ENCODE measurements at regions not wholly inside any gene's neighbourhood (a gene's known extent, or its start where the extent isn't known, plus 50 kb on each side); places are given as distances from the start of the nearest gene placed in this dataset.
"Not testable (repeated sequence)": the region's sequence is repeated elsewhere in the genome, so short reads cannot be mapped to it uniquely, and the experiment has no call there.

DNA sequence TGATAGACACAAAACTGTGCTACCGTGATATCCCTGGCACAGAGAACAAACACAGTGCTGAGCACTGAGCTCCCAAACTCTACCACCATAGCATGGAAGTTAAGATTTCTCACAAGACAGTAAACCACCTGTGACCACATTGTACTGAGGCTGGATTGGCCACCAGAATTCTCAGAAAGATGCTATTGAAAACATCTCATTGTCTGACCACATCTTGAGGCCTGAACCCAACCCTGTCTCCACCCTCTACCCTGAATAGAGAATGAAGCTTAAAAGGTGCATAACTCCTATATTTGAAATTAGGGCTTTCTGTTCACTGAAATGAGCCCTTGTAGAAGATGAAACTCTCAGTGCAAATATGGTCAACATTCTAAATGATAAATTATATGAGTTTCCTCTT is 281.3 kb upstream of the NPAP1 start:
- H3K4me1 ChIP-seq (ENCODE audit: control insufficient read depth in 1 of 2, insufficient read depth in 2 of 2, low read length in 2 of 2) = no peaks in the 10 kb centered on the region
- H3K27ac ChIP-seq (ENCODE audit: low read depth, low read length) = no peak overlapping the region
- ChIA-PET POLR2A (no interaction called here), CTCF (no interaction called here), RAD21 (ENCODE audit: low non-redundant PET in 1 of 2, low total read pairs in 2 of 2, uncharacterized antibody in 2 of 2, unreplicated experiment in 2 of 2) (no interaction called here)
- no peaks in the 10 kb centered on the region for H3K36me3 ChIP-seq (ENCODE audit: control insufficient read depth in 1 of 2, insufficient read depth in 2 of 2, low read length in 2 of 2)
- no peaks in the 10 kb centered on the region for H3K9me2 ChIP-seq (ENCODE audit: insufficient read depth)
- no peak for TF ChIP-seq POLR2AphosphoS5 (IDR thresholded peaks at IDR 0.05; ENCODE audit: low read depth, low read length)
- TF ChIP-seq, protein P1, sequence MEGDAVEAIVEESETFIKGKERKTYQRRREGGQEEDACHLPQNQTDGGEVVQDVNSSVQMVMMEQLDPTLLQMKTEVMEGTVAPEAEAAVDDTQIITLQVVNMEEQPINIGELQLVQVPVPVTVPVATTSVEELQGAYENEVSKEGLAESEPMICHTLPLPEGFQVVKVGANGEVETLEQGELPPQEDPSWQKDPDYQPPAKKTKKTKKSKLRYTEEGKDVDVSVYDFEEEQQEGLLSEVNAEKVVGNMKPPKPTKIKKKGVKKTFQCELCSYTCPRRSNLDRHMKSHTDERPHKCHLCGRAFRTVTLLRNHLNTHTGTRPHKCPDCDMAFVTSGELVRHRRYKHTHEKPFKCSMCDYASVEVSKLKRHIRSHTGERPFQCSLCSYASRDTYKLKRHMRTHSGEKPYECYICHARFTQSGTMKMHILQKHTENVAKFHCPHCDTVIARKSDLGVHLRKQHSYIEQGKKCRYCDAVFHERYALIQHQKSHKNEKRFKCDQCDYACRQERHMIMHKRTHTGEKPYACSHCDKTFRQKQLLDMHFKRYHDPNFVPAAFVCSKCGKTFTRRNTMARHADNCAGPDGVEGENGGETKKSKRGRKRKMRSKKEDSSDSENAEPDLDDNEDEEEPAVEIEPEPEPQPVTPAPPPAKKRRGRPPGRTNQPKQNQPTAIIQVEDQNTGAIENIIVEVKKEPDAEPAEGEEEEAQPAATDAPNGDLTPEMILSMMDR (IDR thresholded peaks at IDR 0.05 in 2 of 3, conservative IDR thresholded peaks at IDR 0.05 in 1 of 3; ENCODE audit: borderline replicate concordance in 1 of 3, insufficient read depth in 1 of 3, low read depth in 2 of 3, low read length in 2 of 3) = no peak
- TF ChIP-seq YY1 (IDR thresholded peaks at IDR 0.05; ENCODE audit: extremely low read depth, insufficient replicate concordance, low read depth, low read length) = no peak
- TF ChIP-seq ZNF274 (IDR thresholded peaks at IDR 0.05; ENCODE audit: low read depth, low read length) = no peak
- no peak for TF ChIP-seq CEBPB (IDR thresholded peaks at IDR 0.05; ENCODE audit: low read depth)
- TF ChIP-seq SRF (IDR thresholded peaks at IDR 0.05; ENCODE audit: low read depth) = no peak
- no peak overlapping the region for H3K4me2 ChIP-seq (ENCODE audit: low read length)
- intact Hi-C loops (cut with micrococcal nuclease) = no loop called here
- ATAC-seq = no peak
- H4K20me1 ChIP-seq (ENCODE audit: insufficient read depth) = no peaks in the 10 kb centered on the region
- H3K79me2 ChIP-seq (ENCODE audit: insufficient read depth, low read length) = no peaks in the 10 kb centered on the region
- DNase-seq (ENCODE audit: low read depth, low spot score) = no peak
- H2AFZ ChIP-seq (ENCODE audit: low read depth, low read length, poor library complexity, severe bottlenecking) = no peak overlapping the region
- H3K9ac ChIP-seq (ENCODE audit: low read length) = no peak overlapping the region
- H3K27me3 ChIP-seq (ENCODE audit: insufficient read depth, low read length) = no peaks in the 10 kb centered on the region
- H3K4me3 ChIP-seq (replicated peaks in 1 of 2; ENCODE audit: low read depth in 1 of 2, low read length in 2 of 2) = no peak overlapping the region
- no TSS peak for BruUV-seq (replicated peaks)
- H3K9me3 ChIP-seq (ENCODE audit: control insufficient read depth in 1 of 2, insufficient read depth in 1 of 2, low read depth in 1 of 2, low read length in 2 of 2) = peaks cover 0 to 6% of the 10 kb centered on the region in 2 experiments; a peak in 1 of 4 replicates

DNA sequence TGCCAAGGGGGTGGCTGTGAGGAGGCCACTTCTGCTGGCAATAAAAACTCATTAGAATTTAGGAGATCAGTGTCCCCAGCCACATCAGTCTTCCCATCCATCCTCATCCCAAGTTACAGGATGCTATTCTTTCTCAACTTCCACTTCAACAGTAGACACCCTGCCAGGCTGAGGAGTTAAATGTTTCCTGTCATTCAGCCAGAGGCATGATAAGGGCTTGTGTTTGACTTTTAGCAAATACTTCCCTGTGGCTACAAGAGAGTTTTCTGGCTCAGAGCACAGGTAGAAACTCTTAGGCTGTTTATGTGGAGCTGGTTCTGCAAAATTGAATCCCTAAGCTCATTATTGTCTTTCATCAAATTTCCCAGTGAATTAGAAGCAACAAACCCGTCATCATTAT is 262.9 kb upstream of the NPAP1 start:
- H3K4me1 ChIP-seq (ENCODE audit: control insufficient read depth in 1 of 2, insufficient read depth in 2 of 2, low read length in 2 of 2); H3K9me2 ChIP-seq (ENCODE audit: insufficient read depth); POLR2A ChIA-PET; H2AFZ ChIP-seq (ENCODE audit: low read depth, low read length, poor library complexity, severe bottlenecking); H3K27me3 ChIP-seq (ENCODE audit: insufficient read depth, low read length); H3K4me3 ChIP-seq (replicated peaks in 1 of 2; ENCODE audit: low read depth in 1 of 2, low read length in 2 of 2); CTCF ChIA-PET; H3K4me2 ChIP-seq (ENCODE audit: low read length); H3K27ac ChIP-seq (ENCODE audit: low read depth, low read length); intact Hi-C loops (cut with micrococcal nuclease); H3K9ac ChIP-seq (ENCODE audit: low read length); H4K20me1 ChIP-seq (ENCODE audit: insufficient read depth); RAD21 ChIA-PET (ENCODE audit: low non-redundant PET in 1 of 2, low total read pairs in 2 of 2, uncharacterized antibody in 2 of 2, unreplicated experiment in 2 of 2); H3K36me3 ChIP-seq (ENCODE audit: control insufficient read depth in 1 of 2, insufficient read depth in 2 of 2, low read length in 2 of 2); BruUV-seq (replicated peaks); H3K9me3 ChIP-seq (ENCODE audit: control insufficient read depth in 1 of 2, insufficient read depth in 1 of 2, low read depth in 1 of 2, low read length in 2 of 2); H3K79me2 ChIP-seq (ENCODE audit: insufficient read depth, low read length); ATAC-seq; DNase-seq (ENCODE audit: low read depth, low spot score): not testable (repeated sequence)

DNA sequence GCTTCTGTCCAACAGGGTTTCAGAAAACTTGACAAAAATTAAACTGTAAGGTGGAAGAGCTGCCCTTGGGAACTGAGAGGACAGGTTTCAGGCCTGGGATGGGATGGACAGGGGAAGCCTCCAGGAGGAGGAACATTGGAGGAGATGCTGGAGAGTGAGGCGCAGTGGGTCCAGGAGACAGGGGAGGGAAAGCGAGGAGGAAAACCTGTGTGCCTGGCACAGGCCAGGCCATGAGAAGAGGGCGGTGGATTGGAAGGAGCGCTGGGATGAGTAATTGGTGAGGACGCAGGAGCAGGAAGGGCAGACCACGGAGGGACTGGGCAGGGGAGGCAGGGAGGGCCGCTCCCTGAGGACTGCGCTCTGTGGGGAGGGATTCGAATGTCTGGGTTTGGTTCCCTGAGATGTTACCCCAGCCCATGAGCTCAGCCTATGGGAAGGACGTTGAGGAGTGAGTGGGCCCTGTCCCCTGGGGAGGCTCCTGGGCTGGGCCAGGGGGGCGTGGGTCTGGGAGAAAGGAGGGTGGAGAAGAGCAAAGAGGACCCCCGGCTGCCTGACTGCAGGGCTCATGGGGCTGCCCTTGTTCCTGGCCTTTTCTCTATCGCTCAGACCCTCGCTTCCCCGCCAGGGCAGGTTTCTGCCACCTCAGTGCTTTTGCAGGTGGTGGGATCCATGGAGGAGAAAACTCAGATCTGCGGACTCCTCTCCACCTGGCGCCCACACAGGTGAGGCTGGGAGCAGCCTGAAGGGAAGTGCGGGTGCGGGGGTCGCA is 249.1 kb upstream of the NPAP1 start:
- CTCF ChIA-PET; H3K4me2 ChIP-seq (ENCODE audit: low read length); H3K9me2 ChIP-seq (ENCODE audit: insufficient read depth); H4K20me1 ChIP-seq (ENCODE audit: insufficient read depth); DNase-seq (ENCODE audit: low read depth, low spot score); H3K9ac ChIP-seq (ENCODE audit: low read length); H2AFZ ChIP-seq (ENCODE audit: low read depth, low read length, poor library complexity, severe bottlenecking); H3K9me3 ChIP-seq (ENCODE audit: control insufficient read depth in 1 of 2, insufficient read depth in 1 of 2, low read depth in 1 of 2, low read length in 2 of 2); H3K79me2 ChIP-seq (ENCODE audit: insufficient read depth, low read length); ATAC-seq; H3K27ac ChIP-seq (ENCODE audit: low read depth, low read length); BruUV-seq (replicated peaks); H3K36me3 ChIP-seq (ENCODE audit: control insufficient read depth in 1 of 2, insufficient read depth in 2 of 2, low read length in 2 of 2); POLR2A ChIA-PET; H3K4me3 ChIP-seq (replicated peaks in 1 of 2; ENCODE audit: low read depth in 1 of 2, low read length in 2 of 2); H3K27me3 ChIP-seq (ENCODE audit: insufficient read depth, low read length); intact Hi-C loops (cut with micrococcal nuclease); H3K4me1 ChIP-seq (ENCODE audit: control insufficient read depth in 1 of 2, insufficient read depth in 2 of 2, low read length in 2 of 2); RAD21 ChIA-PET (ENCODE audit: low non-redundant PET in 1 of 2, low total read pairs in 2 of 2, uncharacterized antibody in 2 of 2, unreplicated experiment in 2 of 2): not testable (repeated sequence)

All from HCT116 (cell line).